Renal cortex interstitium (tissue), 11 donors: ENCODE measurements at regions not wholly inside any gene's neighbourhood (a gene's known extent, or its start where the extent isn't known, plus 50 kb on each side); places are given as distances from the start of the nearest gene placed in this dataset.

Experiments
- DNase-seq, 11 donors: peaks; one replicate each; pipeline ENCODE4 v3.0.0-alpha.2; 2013; ENCODE audit warnings: low read depth in 9 of 11, low spot score in 4 of 11; ENCODE audit errors: extremely low read depth in 1 of 11

- no peak for DNase-seq
These were observed 85.1 kb upstream of the ATXN1 start for GRCh38 chr6:16846399-16846778.

GRCh38 chr6:16844183-16844582 lies 82.9 kb upstream of the ATXN1 start:
- DNase-seq = no peak

GRCh38 chr6:16842676-16843075 lies 81.4 kb upstream of the ATXN1 start:
- DNase-seq = no peak

DNA sequence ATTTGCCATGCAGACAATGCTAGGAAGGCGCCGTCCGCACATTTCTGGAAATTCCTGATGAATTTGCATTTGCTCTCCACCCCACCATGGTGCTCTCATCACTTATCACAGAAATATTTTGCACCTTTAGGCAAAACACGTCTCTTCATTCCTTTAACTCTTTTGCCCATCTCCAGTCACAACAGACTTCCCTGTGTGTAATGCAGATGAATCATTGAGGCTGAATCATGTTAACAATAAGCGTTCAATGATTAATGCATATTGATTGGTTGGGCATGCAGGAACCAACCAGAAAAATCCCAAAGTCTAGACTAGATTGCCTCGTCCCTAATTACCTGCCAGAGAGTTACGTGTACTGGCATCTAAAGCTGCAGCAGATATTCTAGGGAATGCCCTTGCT lies 80.0 kb upstream of the ATXN1 start:
- DNase-seq = no peak

DNA sequence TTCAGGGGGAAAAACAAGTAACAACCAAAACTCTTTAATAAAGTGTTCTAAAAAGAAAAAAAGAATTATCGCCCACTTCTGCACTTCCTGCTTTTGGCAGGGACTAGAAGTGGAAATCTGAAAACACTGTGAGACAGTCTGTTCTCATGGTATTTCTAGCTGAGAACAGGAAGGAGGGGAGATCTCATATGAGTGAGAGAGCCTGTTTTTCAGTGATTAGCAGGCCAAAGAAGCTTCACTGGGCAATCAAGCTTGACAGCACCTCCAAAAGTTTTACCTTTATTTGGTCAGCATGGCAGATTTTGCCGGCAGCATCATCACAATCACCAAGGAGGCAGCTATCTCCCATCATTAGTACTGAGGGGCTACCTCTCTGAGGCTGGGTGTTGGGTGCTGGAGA lies 79.5 kb upstream of the ATXN1 start:
- DNase-seq = no peak

GRCh38 chr6:16840291-16840690 lies 79.0 kb upstream of the ATXN1 start:
- no peak for DNase-seq

- DNase-seq = no peak
These were observed 78.4 kb upstream of the ATXN1 start for GRCh38 chr6:16839631-16840179.

DNA sequence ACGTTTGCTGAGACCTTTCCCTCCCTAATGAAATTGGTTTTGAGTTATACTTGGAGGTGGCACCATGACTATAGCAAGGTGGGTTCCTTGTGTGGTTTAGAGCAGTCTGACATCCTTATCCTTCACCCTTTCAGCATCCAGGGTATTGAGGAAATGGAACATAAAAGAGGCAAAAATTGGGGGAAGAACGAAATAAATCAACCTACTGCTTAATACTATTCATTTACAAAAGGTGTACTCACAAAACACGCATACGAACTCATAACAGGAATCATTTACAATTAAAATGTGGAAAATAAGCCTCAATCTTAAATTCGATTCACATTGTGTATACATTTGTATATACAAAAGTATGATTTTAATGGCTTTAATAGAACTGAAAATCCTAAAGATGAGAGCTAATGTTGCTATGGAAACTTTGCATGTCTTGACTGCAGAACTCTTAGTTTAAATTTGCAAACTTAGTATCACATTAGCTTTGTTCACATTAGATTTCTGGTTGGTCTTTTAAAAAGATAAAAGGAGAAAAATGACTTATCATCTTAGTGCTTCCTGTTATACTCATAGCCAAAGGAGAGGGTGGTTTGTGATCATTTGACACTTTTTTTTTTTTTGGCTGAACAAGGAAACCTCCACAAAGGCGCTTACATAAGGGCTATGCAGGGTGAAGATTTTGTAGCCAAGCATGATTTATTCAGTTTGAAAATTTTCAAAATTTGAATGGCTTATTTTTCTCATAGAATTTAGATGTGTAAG lies 76.1 kb upstream of the ATXN1 start:
- DNase-seq = no peak

DNA sequence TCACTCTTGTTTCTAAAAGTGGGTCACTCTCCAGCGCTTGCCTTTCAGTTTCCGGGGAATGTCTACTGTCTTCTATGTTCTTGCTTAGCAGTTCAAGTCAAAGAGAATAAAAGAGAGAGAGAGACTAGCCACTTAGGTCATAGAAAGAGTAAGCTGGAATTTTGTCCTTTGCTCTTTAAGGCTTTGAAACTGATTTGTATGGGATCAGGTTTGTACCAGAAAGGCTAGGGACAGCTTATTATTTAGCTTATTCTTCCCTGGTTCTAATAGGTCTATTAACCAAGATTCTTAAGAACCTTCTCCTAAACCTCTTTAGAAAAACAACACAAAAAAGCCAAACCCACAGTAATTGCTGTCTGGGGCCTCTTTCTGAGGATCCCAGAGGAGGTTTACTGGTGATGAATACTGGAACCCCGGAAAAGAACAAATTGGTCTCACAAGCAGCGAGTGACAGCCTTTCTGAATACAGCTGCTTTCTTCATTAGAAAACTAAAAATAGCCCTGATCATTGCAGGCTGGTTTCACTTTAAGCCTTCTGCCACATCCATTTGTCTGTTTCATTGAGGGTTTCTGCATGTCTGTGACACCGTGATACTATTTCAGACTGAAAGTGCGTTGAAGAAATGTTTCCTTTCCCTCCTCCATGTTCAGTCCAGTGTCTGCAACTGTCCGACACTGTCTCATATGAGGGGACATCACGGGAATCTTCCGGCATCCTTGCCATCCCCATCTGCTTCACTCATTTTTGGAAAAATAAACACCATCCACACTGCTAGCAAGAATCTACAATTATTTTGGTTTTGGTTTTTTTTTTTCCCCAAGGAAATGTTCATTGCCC lies 75.1 kb upstream of the ATXN1 start:
- no peak for DNase-seq

DNA sequence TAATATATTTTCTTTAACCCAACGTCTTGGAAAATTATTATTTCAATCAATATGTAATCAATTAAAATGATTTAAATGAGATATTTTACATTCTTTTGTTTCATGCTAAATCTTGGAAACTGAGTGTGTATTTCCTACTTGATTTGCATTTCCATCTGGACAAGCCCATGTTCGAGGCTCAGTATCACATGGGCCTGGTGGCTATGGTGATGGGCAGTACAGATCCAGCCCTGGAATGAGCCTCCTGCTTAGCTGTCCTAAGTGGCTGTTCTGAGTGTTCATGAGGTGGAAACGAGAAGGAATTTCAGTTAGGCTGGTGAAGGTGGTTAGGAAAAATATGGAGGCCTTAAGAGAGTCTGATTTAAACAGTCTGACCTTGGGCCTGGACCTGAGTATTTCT lies 73.0 kb upstream of the ATXN1 start:
- no peak for DNase-seq

- no peak for DNase-seq
These were observed 71.5 kb upstream of the ATXN1 start for GRCh38 chr6:16832721-16833120.

- DNase-seq = no peak
These were observed 70.8 kb upstream of the ATXN1 start for GRCh38 chr6:16832043-16832567.

DNA sequence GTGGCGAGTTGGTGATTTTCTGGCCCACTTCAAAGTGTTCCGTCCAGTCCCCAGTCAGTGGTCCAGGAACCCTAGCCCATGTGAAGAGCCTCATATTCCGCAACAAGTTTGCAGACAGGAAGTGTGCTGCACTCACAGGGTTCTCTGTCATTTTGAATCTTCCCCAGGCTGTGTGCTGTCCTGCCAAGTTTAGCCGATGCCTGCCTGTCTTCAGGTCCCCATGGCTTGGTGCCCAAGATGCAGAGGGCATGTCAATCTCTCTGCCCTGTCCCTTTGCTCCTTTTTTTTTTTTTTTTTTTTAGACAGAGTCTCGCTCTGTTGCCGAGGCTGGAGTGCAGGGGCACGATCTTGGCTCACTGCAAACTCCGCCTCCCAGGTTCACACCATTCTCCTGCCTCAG lies 69.9 kb upstream of the ATXN1 start:
- DNase-seq = no peak

GRCh38 chr6:16828058-16828457 lies 66.8 kb upstream of the ATXN1 start:
- no peak for DNase-seq

- DNase-seq = no peak
These were observed 66.4 kb upstream of the ATXN1 start for GRCh38 chr6:16827627-16828026.

DNA sequence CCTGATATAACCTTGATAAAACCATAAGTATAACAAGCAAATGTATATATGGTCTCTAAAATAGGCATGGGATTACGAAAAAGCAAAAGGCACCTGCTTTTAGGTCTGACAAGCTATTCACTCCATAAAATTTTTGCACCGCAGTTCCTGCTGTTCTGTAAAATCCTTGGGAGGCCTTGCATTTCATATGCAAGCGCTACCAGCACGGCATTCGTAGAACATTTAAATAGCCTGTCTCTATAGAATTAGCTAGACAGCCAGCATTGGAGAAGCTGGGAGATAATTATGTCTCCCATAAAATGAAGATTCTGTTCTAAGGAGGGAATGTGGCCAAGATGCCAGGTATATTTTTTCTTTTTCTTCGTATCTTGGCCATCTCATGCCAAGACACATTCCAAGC lies 64.5 kb upstream of the ATXN1 start:
- no peak for DNase-seq

- no peak for DNase-seq
These were observed 63.8 kb upstream of the ATXN1 start for GRCh38 chr6:16824845-16825685.

GRCh38 chr6:16823718-16824352 lies 62.6 kb upstream of the ATXN1 start:
- no peak for DNase-seq
